ENCODE measurements at regions not wholly inside any gene's neighbourhood (a gene's known extent, or its start where the extent isn't known, plus 50 kb on each side); places are given as distances from the start of the nearest gene placed in this dataset.

DNA sequence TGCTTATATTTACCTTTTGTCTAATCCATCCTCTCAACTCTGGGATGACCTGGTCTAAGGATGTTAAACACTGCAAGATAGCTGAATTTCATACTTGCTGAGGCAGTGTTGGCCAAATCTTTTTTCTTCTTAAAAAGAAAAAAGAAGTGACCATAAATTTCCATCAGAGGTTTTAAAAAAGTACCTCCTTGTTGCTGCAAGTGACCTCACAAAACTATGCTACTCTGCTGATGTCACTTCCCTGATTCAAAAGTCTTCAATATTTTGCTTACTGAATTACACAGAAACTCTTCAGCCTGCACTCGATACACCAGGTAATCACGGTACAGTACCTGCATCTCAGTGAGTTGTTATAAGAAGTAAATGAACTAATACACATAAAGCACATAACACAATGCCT is 107.2 kb upstream of the PRDM1 start:
- 91 to 94% methylated on average over 2 of the region's 2 CpGs for WGBS, 2 donors (ENCODE audit: low coverage in 1 of 2)
- no peaks in the 10 kb centered on the region for H3K9me3 ChIP-seq
- no peak for TF ChIP-seq EP300 (IDR thresholded peaks at IDR 0.05; ENCODE audit: low read depth)
- in situ Hi-C loops (cut with MboI; ENCODE audit: low pct_ligation_motif_present in 1 of 4, low pct_unique_long_range_greater_than_20kb in 1 of 4, low sequenced_read_pairs in 3 of 4) (no loop called here), intact Hi-C loops (cut with DNase I; ENCODE audit: low total_unique reads) (no loop called here)
- no peak for DNase-seq
- H3K27me3 ChIP-seq, result peaks cover 30% of the 10 kb centered on the region
- peaks cover 0 to 20% (median 4%) of the 10 kb centered on the region in 4 donors for H3K4me1 ChIP-seq
- H3K4me3 ChIP-seq, result no peak overlapping the region
- no peak overlapping the region for H3K27ac ChIP-seq
- no peaks in the 10 kb centered on the region for H3K36me3 ChIP-seq

- no peaks in the 10 kb centered on the region for H3K36me3 ChIP-seq
- no peak overlapping the region for H3K27ac ChIP-seq
- H3K4me3 ChIP-seq, result no peak overlapping the region
- intact Hi-C loops (cut with DNase I; ENCODE audit: low total_unique reads), result no loop called here
- H3K27me3 ChIP-seq, result peaks cover 25% of the 10 kb centered on the region
- WGBS, 2 donors (ENCODE audit: low coverage in 1 of 2), result 91 to 94% methylated on average over 3 to 4 of the region's 4 CpGs
- peaks cover 0 to 10% (median 4%) of the 10 kb centered on the region in 4 donors for H3K4me1 ChIP-seq
- TF ChIP-seq POLR2A (IDR thresholded peaks at IDR 0.05) (no peak), POLR2AphosphoS5 (IDR thresholded peaks at IDR 0.05) (no peak), EP300 (IDR thresholded peaks at IDR 0.05; ENCODE audit: low read depth) (no peak)
- TF ChIP-seq, protein P1, sequence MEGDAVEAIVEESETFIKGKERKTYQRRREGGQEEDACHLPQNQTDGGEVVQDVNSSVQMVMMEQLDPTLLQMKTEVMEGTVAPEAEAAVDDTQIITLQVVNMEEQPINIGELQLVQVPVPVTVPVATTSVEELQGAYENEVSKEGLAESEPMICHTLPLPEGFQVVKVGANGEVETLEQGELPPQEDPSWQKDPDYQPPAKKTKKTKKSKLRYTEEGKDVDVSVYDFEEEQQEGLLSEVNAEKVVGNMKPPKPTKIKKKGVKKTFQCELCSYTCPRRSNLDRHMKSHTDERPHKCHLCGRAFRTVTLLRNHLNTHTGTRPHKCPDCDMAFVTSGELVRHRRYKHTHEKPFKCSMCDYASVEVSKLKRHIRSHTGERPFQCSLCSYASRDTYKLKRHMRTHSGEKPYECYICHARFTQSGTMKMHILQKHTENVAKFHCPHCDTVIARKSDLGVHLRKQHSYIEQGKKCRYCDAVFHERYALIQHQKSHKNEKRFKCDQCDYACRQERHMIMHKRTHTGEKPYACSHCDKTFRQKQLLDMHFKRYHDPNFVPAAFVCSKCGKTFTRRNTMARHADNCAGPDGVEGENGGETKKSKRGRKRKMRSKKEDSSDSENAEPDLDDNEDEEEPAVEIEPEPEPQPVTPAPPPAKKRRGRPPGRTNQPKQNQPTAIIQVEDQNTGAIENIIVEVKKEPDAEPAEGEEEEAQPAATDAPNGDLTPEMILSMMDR (IDR thresholded peaks at IDR 0.05), result no peak
- no peak for DNase-seq
- in situ Hi-C loops (cut with MboI; ENCODE audit: low pct_ligation_motif_present in 1 of 4, low pct_unique_long_range_greater_than_20kb in 1 of 4, low sequenced_read_pairs in 3 of 4), result no loop called here
- peaks cover 2 to 3% of the 10 kb centered on the region in 2 donors for H3K9me3 ChIP-seq
Observed at GRCh38 chr6:105977934-105978504, 108.1 kb upstream of the PRDM1 start.

- peaks cover 16 to 20% of the 10 kb centered on the region in 2 donors for H3K9me3 ChIP-seq
- WGBS, 2 donors (ENCODE audit: low coverage in 1 of 2), result 69 to 84% methylated on average over 2 of the region's 2 CpGs
- H3K36me3 ChIP-seq, result no peaks in the 10 kb centered on the region
- H3K4me1 ChIP-seq, result no peaks in the 10 kb centered on the region
- DNase-seq, result no peak
- H3K27me3 ChIP-seq, result peaks cover 2% of the 10 kb centered on the region
- intact Hi-C loops (cut with DNase I; ENCODE audit: low total_unique reads) (no loop called here), in situ Hi-C loops (cut with MboI; ENCODE audit: low pct_ligation_motif_present in 1 of 4, low pct_unique_long_range_greater_than_20kb in 1 of 4, low sequenced_read_pairs in 3 of 4) (no loop called here)
- no peak overlapping the region for H3K27ac ChIP-seq
- TF ChIP-seq, protein P1 (IDR thresholded peaks at IDR 0.05), result no peak
- TF ChIP-seq POLR2AphosphoS5 (IDR thresholded peaks at IDR 0.05) (no peak), EP300 (IDR thresholded peaks at IDR 0.05; ENCODE audit: low read depth) (no peak), POLR2A (IDR thresholded peaks at IDR 0.05) (no peak)
- H3K4me3 ChIP-seq, result no peak overlapping the region
Observed at GRCh38 chr6:105974986-105975385, 111.2 kb upstream of the PRDM1 start.

GRCh38 chr6:105972440-105972839 is 113.7 kb upstream of the PRDM1 start:
- Histone ChIP-seq H3K9me3 (peaks cover 16 to 20% of the 10 kb centered on the region in 2 donors), H3K36me3 (no peaks in the 10 kb centered on the region), H3K27me3 (no peaks in the 10 kb centered on the region), H3K4me3 (no peak overlapping the region), H3K4me1 (no peaks in the 10 kb centered on the region), H3K27ac (no peak overlapping the region)
- DNase-seq, result no peak
- intact Hi-C loops (cut with DNase I; ENCODE audit: low total_unique reads) (no loop called here), in situ Hi-C loops (cut with MboI; ENCODE audit: low pct_ligation_motif_present in 1 of 4, low pct_unique_long_range_greater_than_20kb in 1 of 4, low sequenced_read_pairs in 3 of 4) (no loop called here)
- TF ChIP-seq, protein P1 (IDR thresholded peaks at IDR 0.05), result no peak
- TF ChIP-seq POLR2AphosphoS5 (IDR thresholded peaks at IDR 0.05), result no peak
- TF ChIP-seq POLR2A (IDR thresholded peaks at IDR 0.05), result no peak
- no peak for TF ChIP-seq EP300 (IDR thresholded peaks at IDR 0.05; ENCODE audit: low read depth)
- 100% methylated on average over 1 of the region's 1 CpG; no CpG with 5 or more reads in 1 of the 2 donors for WGBS, 2 donors (ENCODE audit: low coverage in 1 of 2)

Data from transverse colon (tissue), 4 donors.